ENCODE measurements at regions not wholly inside any gene's neighbourhood (a gene's known extent, or its start where the extent isn't known, plus 50 kb on each side); places are given as distances from the start of the nearest gene placed in this dataset.

GRCh38 chr22:48152916-48153315, 1390.5 kb downstream of the TBC1D22A start:
- FAIRE-seq, result no peak
- TF ChIP-seq SPI1 (IDR thresholded peaks at IDR 0.05; ENCODE audit: low read depth, low read length) (no peak), PAX5 (IDR thresholded peaks at IDR 0.05; ENCODE audit: insufficient read depth, low read length, severe bottlenecking) (no peak), POU2F2 (IDR thresholded peaks at IDR 0.05; ENCODE audit: low read depth, low read length) (no peak), POLR2AphosphoS5 (IDR thresholded peaks at IDR 0.05; ENCODE audit: low read depth, low read length) (no peak), POLR2A (IDR thresholded peaks at IDR 0.05; ENCODE audit: low read depth, low read length) (no peak), TAF1 (IDR thresholded peaks at IDR 0.05; ENCODE audit: low read depth, low read length) (no peak)
- DNase-seq (ENCODE audit: insufficient read length, low spot score), result no peak

- no peak for FAIRE-seq
- TF ChIP-seq POLR2A (IDR thresholded peaks at IDR 0.05; ENCODE audit: low read depth, low read length) (no peak), SPI1 (IDR thresholded peaks at IDR 0.05; ENCODE audit: low read depth, low read length) (no peak), POLR2AphosphoS5 (IDR thresholded peaks at IDR 0.05; ENCODE audit: low read depth, low read length) (no peak), TAF1 (IDR thresholded peaks at IDR 0.05; ENCODE audit: low read depth, low read length) (no peak), POU2F2 (IDR thresholded peaks at IDR 0.05; ENCODE audit: low read depth, low read length) (no peak), PAX5 (IDR thresholded peaks at IDR 0.05; ENCODE audit: insufficient read depth, low read length, severe bottlenecking) (no peak)
- DNase-seq (ENCODE audit: insufficient read length, low spot score), result no peak
These were observed 1389.8 kb downstream of the TBC1D22A start for GRCh38 chr22:48152164-48152775.

- DNase-seq (ENCODE audit: insufficient read length, low spot score) (no peak), FAIRE-seq (no peak)
- TF ChIP-seq PAX5 (IDR thresholded peaks at IDR 0.05; ENCODE audit: insufficient read depth, low read length, severe bottlenecking), result no peak
- TF ChIP-seq POLR2A (IDR thresholded peaks at IDR 0.05; ENCODE audit: low read depth, low read length), result no peak
- TF ChIP-seq POLR2AphosphoS5 (IDR thresholded peaks at IDR 0.05; ENCODE audit: low read depth, low read length), result no peak
- no peak for TF ChIP-seq TAF1 (IDR thresholded peaks at IDR 0.05; ENCODE audit: low read depth, low read length)
- TF ChIP-seq SPI1 (IDR thresholded peaks at IDR 0.05; ENCODE audit: low read depth, low read length), result no peak
- no peak for TF ChIP-seq POU2F2 (IDR thresholded peaks at IDR 0.05; ENCODE audit: low read depth, low read length)
These were observed 1389.2 kb downstream of the TBC1D22A start for GRCh38 chr22:48151641-48152040.

GRCh38 chr22:48147831-48148230, 1385.4 kb downstream of the TBC1D22A start:
- no peak for FAIRE-seq
- DNase-seq (ENCODE audit: insufficient read length, low spot score), result no peak
- TF ChIP-seq POU2F2 (IDR thresholded peaks at IDR 0.05; ENCODE audit: low read depth, low read length) (no peak), TAF1 (IDR thresholded peaks at IDR 0.05; ENCODE audit: low read depth, low read length) (no peak), POLR2A (IDR thresholded peaks at IDR 0.05; ENCODE audit: low read depth, low read length) (no peak), POLR2AphosphoS5 (IDR thresholded peaks at IDR 0.05; ENCODE audit: low read depth, low read length) (no peak), PAX5 (IDR thresholded peaks at IDR 0.05; ENCODE audit: insufficient read depth, low read length, severe bottlenecking) (no peak), SPI1 (IDR thresholded peaks at IDR 0.05; ENCODE audit: low read depth, low read length) (no peak)

- TF ChIP-seq PAX5 (IDR thresholded peaks at IDR 0.05; ENCODE audit: insufficient read depth, low read length, severe bottlenecking) (no peak), TAF1 (IDR thresholded peaks at IDR 0.05; ENCODE audit: low read depth, low read length) (no peak), SPI1 (IDR thresholded peaks at IDR 0.05; ENCODE audit: low read depth, low read length) (no peak), POLR2AphosphoS5 (IDR thresholded peaks at IDR 0.05; ENCODE audit: low read depth, low read length) (no peak)
- no peak for FAIRE-seq
- DNase-seq (ENCODE audit: insufficient read length, low spot score), result no peak
These were observed 1385.0 kb downstream of the TBC1D22A start for GRCh38 chr22:48147404-48147803.

GRCh38 chr22:48146426-48146825, 1384.0 kb downstream of the TBC1D22A start:
- FAIRE-seq, result no peak
- TF ChIP-seq POLR2AphosphoS5 (IDR thresholded peaks at IDR 0.05; ENCODE audit: low read depth, low read length) (no peak), POLR2A (IDR thresholded peaks at IDR 0.05; ENCODE audit: low read depth, low read length) (no peak), TAF1 (IDR thresholded peaks at IDR 0.05; ENCODE audit: low read depth, low read length) (no peak), POU2F2 (IDR thresholded peaks at IDR 0.05; ENCODE audit: low read depth, low read length) (no peak)
- no peak for DNase-seq (ENCODE audit: insufficient read length, low spot score)

- DNase-seq (ENCODE audit: insufficient read length, low spot score) (no peak), FAIRE-seq (no peak)
- TF ChIP-seq POLR2AphosphoS5 (IDR thresholded peaks at IDR 0.05; ENCODE audit: low read depth, low read length) (no peak), TAF1 (IDR thresholded peaks at IDR 0.05; ENCODE audit: low read depth, low read length) (no peak), PAX5 (IDR thresholded peaks at IDR 0.05; ENCODE audit: insufficient read depth, low read length, severe bottlenecking) (no peak)
These were observed 1383.3 kb downstream of the TBC1D22A start for GRCh38 chr22:48145738-48146137.

DNA sequence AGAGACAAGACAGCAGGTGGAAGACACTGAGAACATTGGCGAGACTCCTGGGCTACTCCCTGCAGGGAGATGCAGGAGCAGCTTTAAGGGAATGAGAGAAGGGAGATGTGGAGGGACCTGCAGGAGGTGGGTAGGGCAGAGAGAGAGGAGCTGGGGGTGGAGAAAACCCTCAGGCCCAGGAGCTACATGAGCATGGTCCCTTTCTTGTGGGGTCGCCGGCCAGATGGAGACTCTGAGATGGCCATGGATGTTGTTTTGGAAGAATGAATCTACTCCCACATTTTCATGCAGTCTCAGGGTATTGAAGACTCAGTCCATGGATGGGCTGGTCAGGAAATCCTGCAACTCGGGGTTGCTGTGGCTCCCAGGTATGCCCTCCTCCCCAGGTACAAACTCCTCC, 1381.9 kb downstream of the TBC1D22A start:
- FAIRE-seq (no peak), DNase-seq (ENCODE audit: insufficient read length, low spot score) (no peak)
- TF ChIP-seq PAX5 (IDR thresholded peaks at IDR 0.05; ENCODE audit: insufficient read depth, low read length, severe bottlenecking) (no peak), TAF1 (IDR thresholded peaks at IDR 0.05; ENCODE audit: low read depth, low read length) (no peak), POLR2A (IDR thresholded peaks at IDR 0.05; ENCODE audit: low read depth, low read length) (no peak), POLR2AphosphoS5 (IDR thresholded peaks at IDR 0.05; ENCODE audit: low read depth, low read length) (no peak), SPI1 (IDR thresholded peaks at IDR 0.05; ENCODE audit: low read depth, low read length) (no peak), POU2F2 (IDR thresholded peaks at IDR 0.05; ENCODE audit: low read depth, low read length) (no peak)

GRCh38 chr22:48143856-48144255, 1381.4 kb downstream of the TBC1D22A start:
- no peak for FAIRE-seq
- DNase-seq (ENCODE audit: insufficient read length, low spot score), result no peak
- no peak for TF ChIP-seq PAX5 (IDR thresholded peaks at IDR 0.05; ENCODE audit: insufficient read depth, low read length, severe bottlenecking)
- no peak for TF ChIP-seq POU2F2 (IDR thresholded peaks at IDR 0.05; ENCODE audit: low read depth, low read length)
- TF ChIP-seq POLR2AphosphoS5 (IDR thresholded peaks at IDR 0.05; ENCODE audit: low read depth, low read length), result no peak
- no peak for TF ChIP-seq POLR2A (IDR thresholded peaks at IDR 0.05; ENCODE audit: low read depth, low read length)
- no peak for TF ChIP-seq TAF1 (IDR thresholded peaks at IDR 0.05; ENCODE audit: low read depth, low read length)
- no peak for TF ChIP-seq SPI1 (IDR thresholded peaks at IDR 0.05; ENCODE audit: low read depth, low read length)

- DNase-seq (ENCODE audit: insufficient read length, low spot score), result no peak
- FAIRE-seq, result no peak
- no peak for TF ChIP-seq PAX5 (IDR thresholded peaks at IDR 0.05; ENCODE audit: insufficient read depth, low read length, severe bottlenecking)
- TF ChIP-seq POLR2AphosphoS5 (IDR thresholded peaks at IDR 0.05; ENCODE audit: low read depth, low read length), result no peak
- no peak for TF ChIP-seq POU2F2 (IDR thresholded peaks at IDR 0.05; ENCODE audit: low read depth, low read length)
- TF ChIP-seq POLR2A (IDR thresholded peaks at IDR 0.05; ENCODE audit: low read depth, low read length), result no peak
- no peak for TF ChIP-seq SPI1 (IDR thresholded peaks at IDR 0.05; ENCODE audit: low read depth, low read length)
- TF ChIP-seq TAF1 (IDR thresholded peaks at IDR 0.05; ENCODE audit: low read depth, low read length), result no peak
These were observed 1379.9 kb downstream of the TBC1D22A start for GRCh38 chr22:48142388-48142787.

Data from GM12891 (cell line).